ENCODE measurements at regions not wholly inside any gene's neighbourhood (a gene's known extent, or its start where the extent isn't known, plus 50 kb on each side); places are given as distances from the start of the nearest gene placed in this dataset.

DNA sequence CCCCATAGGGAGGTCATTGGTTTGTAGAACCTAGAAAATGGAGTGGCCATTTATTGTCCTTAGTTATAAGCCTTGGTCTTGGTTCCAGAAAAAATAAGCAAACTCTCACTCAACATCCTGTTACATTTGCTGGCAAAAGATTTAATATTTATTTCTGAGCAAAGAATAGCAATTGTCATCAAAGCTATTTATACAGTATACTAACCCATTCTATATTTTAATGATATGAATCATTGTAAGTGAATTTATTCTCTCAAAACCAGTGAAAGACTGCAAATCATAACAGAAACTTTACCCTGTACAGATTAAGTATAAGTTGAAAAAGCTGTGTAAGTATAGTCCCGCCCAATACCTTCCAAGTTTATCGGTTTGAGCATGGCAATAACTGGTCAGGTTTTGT lies 364.4 kb downstream of the CD109 start:
- no peak for TF ChIP-seq EZH2 (IDR thresholded peaks at IDR 0.05; ENCODE audit: borderline replicate concordance, insufficient read depth, low read depth, low read length, poor library complexity, severe bottlenecking)
- TF ChIP-seq, protein P1, sequence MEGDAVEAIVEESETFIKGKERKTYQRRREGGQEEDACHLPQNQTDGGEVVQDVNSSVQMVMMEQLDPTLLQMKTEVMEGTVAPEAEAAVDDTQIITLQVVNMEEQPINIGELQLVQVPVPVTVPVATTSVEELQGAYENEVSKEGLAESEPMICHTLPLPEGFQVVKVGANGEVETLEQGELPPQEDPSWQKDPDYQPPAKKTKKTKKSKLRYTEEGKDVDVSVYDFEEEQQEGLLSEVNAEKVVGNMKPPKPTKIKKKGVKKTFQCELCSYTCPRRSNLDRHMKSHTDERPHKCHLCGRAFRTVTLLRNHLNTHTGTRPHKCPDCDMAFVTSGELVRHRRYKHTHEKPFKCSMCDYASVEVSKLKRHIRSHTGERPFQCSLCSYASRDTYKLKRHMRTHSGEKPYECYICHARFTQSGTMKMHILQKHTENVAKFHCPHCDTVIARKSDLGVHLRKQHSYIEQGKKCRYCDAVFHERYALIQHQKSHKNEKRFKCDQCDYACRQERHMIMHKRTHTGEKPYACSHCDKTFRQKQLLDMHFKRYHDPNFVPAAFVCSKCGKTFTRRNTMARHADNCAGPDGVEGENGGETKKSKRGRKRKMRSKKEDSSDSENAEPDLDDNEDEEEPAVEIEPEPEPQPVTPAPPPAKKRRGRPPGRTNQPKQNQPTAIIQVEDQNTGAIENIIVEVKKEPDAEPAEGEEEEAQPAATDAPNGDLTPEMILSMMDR (IDR thresholded peaks at IDR 0.05), result no peak
